ENCODE measurements at regions not wholly inside any gene's neighbourhood (a gene's known extent, or its start where the extent isn't known, plus 50 kb on each side); places are given as distances from the start of the nearest gene placed in this dataset.

DNA sequence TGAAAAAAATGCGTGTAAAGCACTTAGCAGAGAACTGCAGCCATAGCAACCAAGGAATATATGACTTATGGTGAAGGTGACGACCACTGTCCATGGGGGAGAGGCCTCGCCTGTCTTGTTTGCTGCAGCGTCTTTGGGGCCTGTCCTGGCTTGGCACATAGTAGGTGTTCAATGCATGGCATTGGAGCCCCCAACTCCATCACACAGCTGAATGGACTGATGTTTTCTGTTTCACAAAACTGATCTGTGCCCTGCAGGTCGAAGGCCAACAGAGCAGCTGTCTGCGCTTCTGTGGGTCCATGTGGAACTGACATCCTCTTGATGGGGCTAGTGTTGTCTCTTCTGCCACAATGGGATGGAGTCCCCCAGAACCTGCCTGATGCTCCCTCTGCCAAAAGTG lies 296.0 kb downstream of the PTPRU start:
- ATAC-seq: no peak
- no peaks in the 10 kb centered on the region for H3K36me3 ChIP-seq
- H3K27me3 ChIP-seq: peaks cover 0 to 17% (median 11%) of the 10 kb centered on the region in 7 donors
- H3K4me3 ChIP-seq: no peak overlapping the region
- H3K9me3 ChIP-seq: peaks cover 0 to 35% (median 11%) of the 10 kb centered on the region in 11 donors
- TF ChIP-seq, protein P1, sequence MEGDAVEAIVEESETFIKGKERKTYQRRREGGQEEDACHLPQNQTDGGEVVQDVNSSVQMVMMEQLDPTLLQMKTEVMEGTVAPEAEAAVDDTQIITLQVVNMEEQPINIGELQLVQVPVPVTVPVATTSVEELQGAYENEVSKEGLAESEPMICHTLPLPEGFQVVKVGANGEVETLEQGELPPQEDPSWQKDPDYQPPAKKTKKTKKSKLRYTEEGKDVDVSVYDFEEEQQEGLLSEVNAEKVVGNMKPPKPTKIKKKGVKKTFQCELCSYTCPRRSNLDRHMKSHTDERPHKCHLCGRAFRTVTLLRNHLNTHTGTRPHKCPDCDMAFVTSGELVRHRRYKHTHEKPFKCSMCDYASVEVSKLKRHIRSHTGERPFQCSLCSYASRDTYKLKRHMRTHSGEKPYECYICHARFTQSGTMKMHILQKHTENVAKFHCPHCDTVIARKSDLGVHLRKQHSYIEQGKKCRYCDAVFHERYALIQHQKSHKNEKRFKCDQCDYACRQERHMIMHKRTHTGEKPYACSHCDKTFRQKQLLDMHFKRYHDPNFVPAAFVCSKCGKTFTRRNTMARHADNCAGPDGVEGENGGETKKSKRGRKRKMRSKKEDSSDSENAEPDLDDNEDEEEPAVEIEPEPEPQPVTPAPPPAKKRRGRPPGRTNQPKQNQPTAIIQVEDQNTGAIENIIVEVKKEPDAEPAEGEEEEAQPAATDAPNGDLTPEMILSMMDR (IDR thresholded peaks at IDR 0.05): no peak
- intact Hi-C loops (cut with DNase I): no loop called here
- H3K4me1 ChIP-seq: no peaks in the 10 kb centered on the region
- H3K27ac ChIP-seq: no peak overlapping the region
- 70 to 82% methylated on average over 6 of the region's 6 CpGs for WGBS, 2 donors
- DNase-seq: no peak

DNA sequence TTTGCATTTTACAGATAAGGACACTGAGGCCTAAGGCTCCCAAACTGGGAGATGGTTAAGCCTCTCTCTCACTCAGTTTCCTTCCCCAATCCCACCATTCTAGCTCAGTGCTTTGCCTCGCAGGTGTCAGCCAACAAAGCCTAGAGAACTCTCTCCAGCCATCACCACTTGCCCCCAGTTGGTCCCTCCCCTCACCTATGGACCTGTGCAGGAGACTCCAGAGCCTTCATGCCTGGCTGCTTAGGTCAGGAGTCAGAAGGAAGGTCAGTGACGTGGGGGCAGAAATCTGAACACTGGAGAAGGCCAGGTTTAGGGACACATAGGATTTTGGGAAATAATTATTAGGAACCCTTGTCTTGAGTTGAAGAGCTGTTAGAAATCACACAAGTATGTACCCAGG lies 295.3 kb downstream of the PTPRU start:
- TF ChIP-seq, protein P1 (IDR thresholded peaks at IDR 0.05): no peak
- 70 to 74% methylated on average over 2 of the region's 2 CpGs for WGBS, 2 donors

DNA sequence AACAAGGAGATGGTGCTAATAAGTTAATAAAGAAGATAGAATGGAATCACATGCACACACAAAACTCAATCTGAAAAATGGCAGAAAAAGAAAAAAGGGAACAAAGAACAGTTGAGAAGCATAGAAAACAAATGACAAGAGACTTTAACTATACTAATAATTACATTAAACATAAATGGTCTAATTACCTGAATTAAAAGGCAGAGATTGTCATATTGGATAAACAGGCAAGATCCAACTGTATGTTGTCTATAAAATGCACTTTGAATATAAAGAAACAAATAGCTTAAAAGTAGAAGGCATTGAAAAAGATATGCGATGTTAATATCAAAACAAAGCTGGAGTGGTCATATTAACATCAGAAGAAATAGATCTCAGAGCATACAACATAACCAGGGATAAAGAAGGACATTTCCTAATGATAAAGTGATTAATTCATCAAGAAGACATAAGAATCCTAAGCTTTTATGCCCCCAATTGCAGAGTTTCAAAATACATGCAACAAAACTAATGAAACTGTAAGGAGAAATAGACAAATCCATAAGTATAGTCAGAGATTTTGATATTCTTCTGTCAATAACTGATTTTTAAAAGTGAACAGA lies 293.5 kb downstream of the PTPRU start:
- intact Hi-C loops (cut with DNase I): no loop called here
- Histone ChIP-seq H3K4me1 (no peaks in the 10 kb centered on the region), H3K27me3 (peaks cover 0 to 31% (median 19%) of the 10 kb centered on the region in 7 donors), H3K27ac (no peak overlapping the region), H3K4me3 (no peak overlapping the region), H3K9me3 (peaks cover 0 to 35% (median 11%) of the 10 kb centered on the region in 11 donors), H3K36me3 (no peaks in the 10 kb centered on the region)
- 67 to 82% methylated on average over 1 of the region's 1 CpG for WGBS, 2 donors
- no peak for ATAC-seq
- no peak for DNase-seq
- TF ChIP-seq, protein P1 (IDR thresholded peaks at IDR 0.05): no peak

More for the DNA sequence above, 295.3 kb downstream of the PTPRU start:
- DNase-seq (no peak), ATAC-seq (no peak)
- Histone ChIP-seq H3K4me3 (no peak overlapping the region), H3K36me3 (no peaks in the 10 kb centered on the region), H3K27ac (no peak overlapping the region), H3K27me3 (peaks cover 0 to 24% (median 17%) of the 10 kb centered on the region in 7 donors), H3K4me1 (no peaks in the 10 kb centered on the region), H3K9me3 (peaks cover 0 to 35% (median 11%) of the 10 kb centered on the region in 11 donors)
- intact Hi-C loops (cut with DNase I): no loop called here

DNA sequence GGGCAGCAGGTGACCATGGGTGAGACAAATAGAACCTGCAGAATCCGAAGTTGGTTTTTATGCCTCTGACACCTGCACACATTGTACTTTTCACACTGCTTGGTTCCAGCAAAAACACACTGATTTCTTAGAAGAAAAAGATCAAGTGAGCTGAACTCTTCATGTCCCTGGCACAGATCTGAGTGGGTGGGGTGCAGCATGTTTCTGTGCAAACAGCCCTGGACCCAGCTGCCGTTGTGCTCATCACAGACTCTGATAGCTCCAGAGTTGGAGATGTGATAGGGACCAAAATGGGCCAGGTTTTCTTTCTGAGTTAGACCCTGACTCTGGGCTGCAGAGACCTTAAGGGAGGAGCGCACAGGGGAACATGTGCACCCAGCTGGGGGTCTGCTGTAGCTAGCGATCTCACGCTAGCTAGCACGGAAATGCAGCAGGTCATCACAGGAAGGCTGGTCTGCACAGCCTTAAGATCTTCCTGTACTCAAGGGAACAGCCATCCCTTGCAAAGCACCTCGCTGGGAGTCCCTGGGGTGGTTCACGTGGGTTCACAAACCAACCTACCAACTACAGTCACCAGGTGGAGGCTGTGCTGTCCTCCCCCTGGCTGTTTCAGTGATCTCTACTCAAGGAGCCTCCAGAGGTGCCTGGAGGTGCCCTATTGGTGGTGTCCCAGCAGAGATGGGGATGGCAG lies 291.1 kb downstream of the PTPRU start:
- TF ChIP-seq, protein P1 (IDR thresholded peaks at IDR 0.05): no peak
- intact Hi-C loops (cut with DNase I): no loop called here
- Histone ChIP-seq H3K4me1 (no peaks in the 10 kb centered on the region), H3K4me3 (no peak overlapping the region), H3K27ac (no peak overlapping the region), H3K36me3 (no peaks in the 10 kb centered on the region), H3K9me3 (peaks cover 0 to 29% (median 11%) of the 10 kb centered on the region in 11 donors), H3K27me3 (peaks cover 0 to 48% (median 23%) of the 10 kb centered on the region in 7 donors)
- ATAC-seq (no peak), DNase-seq (no peak)
- 62 to 64% methylated on average over 8 of the region's 8 CpGs for WGBS, 2 donors

Measured in heart right ventricle (tissue), 16 donors.